ENCODE measurements at regions not wholly inside any gene's neighbourhood (a gene's known extent, or its start where the extent isn't known, plus 50 kb on each side); places are given as distances from the start of the nearest gene placed in this dataset.
"Not testable (repeated sequence)": the region's sequence is repeated elsewhere in the genome, so short reads cannot be mapped to it uniquely, and the experiment has no call there.

DNA sequence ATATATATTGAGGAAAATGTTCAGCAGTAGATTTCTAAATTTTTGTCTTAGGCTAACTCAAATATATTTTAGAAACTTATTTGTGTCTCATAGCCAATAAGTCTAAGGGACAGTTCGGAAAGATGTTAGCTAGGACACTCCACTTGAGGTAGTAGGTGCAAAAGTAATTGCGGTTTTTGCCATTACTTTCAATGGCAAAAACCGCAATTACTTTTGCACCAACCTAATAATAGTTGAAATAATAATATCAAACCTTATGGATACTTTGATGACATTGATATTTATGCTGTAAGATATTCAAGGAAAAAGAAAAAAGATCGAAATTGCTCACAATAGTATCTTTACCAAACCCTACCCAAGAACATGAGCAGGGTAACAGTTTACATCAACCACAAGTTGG, 555.5 kb upstream of the ST8SIA4 start:
- no peak for DNase-seq

- DNase-seq, result no peak
Observed at GRCh38 chr5:101455851-101456250, 552.8 kb upstream of the ST8SIA4 start.

DNA sequence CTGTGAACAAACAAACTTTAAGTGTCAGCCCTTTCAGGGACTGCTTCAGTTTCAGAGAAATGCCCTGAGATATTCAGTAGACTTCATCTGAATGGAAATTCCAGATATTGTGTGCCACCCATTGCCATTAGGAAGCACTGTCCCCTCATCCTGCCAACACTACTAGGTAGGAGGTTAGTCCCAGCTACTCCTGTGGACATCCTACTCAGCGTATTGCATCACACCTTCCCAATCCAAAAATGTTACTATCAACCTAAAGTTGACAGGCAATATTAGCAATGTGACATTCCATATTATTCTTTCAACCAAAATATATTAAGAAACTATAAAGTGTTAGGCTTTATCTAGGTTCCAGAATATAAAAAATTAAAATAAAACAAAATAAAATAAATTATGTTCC, 552.0 kb upstream of the ST8SIA4 start:
- no peak for DNase-seq

DNA sequence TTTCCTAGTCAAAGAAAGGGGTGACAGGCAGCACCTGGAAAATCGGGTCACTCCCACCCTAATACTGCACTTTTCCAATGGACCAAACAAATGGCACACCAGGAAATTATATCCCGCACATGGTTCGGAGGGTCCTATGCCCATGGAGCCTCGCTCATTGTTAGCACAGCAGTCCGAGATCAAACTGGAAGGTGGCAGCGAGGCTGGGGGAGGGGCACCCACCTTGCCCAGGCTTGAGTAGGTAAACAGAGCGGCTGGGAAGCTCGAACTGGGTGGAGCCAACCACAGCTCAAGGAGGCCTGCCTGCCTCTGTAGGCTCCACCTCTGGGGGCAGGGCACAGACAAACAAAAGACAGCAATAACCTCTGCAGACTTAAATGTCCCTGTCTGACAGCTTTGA, 539.2 kb upstream of the ST8SIA4 start:
- not testable (repeated sequence) for DNase-seq

- no peak for DNase-seq
Observed at GRCh38 chr5:101440173-101440572, 537.1 kb upstream of the ST8SIA4 start.

- DNase-seq, result no peak
Observed at GRCh38 chr5:101437351-101437750, 534.3 kb upstream of the ST8SIA4 start.

DNA sequence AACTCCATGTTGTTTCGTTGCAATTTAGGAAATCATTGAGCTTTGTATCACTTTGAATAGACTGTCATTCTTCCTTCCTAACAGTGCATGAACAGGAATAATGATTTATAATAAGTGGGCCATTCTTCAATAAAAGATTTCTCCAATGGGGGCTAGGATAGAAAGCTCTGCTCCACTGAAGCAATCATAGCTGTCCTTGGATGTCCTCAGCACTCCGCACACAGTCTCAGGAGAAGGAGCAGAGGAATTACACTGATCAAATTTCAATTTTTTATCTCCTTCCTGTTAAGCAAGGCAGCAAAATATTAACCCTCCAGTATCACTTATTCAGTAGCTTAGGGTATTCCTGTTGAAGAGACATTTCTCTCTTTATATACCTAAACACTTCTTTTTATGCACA, 532.7 kb upstream of the ST8SIA4 start:
- DNase-seq, result no peak

DNA sequence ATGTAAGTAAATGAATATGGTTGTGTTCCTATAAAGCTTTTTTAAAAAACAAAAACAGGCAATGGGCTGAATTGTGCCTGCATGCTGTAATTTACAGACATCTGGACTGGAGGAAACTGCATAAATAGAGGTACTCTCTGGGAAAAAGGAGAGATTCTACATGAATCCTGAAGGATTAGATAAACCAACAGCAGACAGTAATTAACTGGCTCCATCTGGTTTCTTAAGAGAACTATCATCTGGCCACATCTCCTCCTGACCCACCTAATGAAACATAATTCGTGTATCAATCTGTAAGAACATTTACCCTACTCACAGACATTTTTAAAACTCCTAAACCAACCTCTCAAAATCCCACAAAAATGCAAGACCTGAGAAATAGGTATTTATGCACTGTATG, 528.1 kb upstream of the ST8SIA4 start:
- DNase-seq, result no peak

GRCh38 chr5:101430551-101430950, 527.5 kb upstream of the ST8SIA4 start:
- no peak for DNase-seq

GRCh38 chr5:101429241-101429640, 526.2 kb upstream of the ST8SIA4 start:
- DNase-seq, result no peak

GRCh38 chr5:101425339-101425859, 522.3 kb upstream of the ST8SIA4 start:
- DNase-seq, result no peak

GRCh38 chr5:101424530-101425175, 521.6 kb upstream of the ST8SIA4 start:
- no peak for DNase-seq

DNA sequence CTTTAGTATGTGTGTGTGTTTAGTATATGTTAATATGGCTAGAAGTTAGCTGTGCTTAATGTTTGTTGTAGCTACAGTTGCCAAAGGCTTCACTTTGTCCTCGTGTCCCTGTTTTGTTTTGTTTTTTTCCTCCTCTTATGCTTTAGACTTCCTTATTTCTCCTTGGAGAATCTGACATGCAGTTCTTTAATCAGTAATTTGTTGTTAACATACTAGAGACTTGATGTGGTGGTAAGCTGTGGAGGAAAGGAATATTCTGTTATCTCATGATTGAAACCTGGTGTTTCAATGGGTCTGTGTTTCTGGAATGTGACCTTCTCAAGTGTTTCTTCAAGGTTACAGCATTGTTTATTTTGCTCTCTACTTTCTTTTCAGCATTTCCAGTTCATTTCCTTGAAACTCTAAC, 515.6 kb upstream of the ST8SIA4 start:
- DNase-seq, result no peak

DNA sequence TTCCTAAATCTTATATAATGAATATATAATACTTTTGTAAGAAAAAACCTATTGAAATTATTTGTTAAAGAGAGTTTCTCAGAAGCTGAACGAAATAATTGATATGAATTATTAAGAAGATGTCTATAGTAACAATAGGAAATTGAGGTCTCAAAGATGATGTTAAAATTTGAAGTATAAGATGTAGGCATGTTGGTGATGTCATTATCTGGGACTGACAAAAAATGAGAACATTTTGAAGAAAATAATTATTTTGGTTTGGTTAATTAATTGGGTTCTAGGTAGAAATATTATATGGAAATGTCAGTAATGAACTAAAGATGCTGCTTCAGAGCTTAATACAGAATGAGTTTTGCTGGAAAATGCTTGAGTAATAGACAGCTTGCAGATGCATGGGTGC, 501.4 kb upstream of the ST8SIA4 start:
- DNase-seq, result no peak

GRCh38 chr5:101393795-101394450, 490.8 kb upstream of the ST8SIA4 start:
- no peak for DNase-seq

DNA sequence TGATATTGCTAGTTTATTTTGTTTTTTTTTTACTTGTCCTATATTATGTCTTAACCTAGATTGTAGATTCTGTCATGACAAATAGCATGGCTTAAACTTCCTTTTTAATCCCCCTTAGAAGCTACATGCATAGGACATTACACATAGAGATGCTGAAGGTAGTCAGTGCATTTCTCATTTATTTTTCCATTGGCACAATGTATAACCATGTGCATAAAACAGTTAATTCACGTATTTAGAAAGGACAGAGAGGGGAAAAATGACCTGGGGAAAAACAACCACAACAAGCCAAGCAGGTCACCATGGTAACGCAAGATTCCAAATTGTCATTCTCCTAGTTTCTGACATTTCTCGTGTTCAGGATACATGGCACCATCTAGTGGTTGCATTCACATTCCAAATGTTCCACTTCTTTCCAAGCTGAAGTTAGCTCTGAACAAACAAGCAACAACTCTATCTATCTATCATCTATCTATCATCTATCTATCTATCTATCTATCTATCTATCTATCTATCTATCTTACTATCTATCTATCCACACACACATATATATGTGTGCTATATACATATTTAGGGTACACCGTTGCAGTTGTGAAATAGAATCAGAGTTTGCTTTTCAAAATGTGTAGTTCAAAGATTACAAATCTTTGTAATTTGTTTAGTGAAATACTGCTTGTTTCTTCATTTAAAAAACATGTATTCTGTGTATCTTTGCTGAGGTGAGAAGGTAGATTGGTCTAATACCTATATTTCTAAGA, 487.2 kb upstream of the ST8SIA4 start:
- no peak for DNase-seq

DNA sequence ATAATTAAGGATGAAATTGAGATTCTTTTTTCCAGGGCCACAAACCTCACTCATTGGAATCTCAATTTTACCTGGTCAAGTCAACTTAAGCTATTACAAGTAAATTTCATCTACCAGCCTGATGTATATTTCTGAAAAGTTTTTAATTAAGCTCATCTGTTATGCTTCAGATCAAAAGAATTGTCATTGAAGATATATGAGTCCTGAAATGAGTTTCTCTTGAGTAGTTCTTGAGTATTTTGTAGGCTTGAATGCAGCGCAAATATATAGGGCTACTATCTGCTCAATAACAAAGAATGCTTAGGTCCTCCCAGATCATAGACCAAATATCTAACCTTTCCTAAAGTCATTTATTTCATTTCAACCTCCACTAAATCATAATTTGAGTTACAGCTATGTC, 482.2 kb upstream of the ST8SIA4 start:
- no peak for DNase-seq

DNA sequence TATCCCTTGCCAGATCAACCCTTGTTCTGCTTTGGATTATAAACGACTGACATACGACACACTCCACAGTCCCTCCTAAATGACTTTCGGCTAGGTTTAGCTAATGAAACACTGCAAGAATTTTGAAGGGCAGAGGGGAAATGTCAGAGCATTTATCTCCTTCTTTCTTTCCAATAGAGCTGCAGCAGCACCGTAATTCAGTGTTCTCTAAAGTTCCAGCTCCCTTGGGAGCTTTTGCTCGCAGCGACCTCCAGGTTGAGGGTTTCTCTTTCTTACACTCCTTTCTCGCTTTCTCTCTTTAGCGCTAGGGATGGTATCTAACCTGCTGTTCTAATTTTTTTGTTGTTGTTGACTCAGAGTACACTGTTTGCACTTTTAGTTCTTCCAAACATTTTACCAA, 467.1 kb upstream of the ST8SIA4 start:
- DNase-seq, result no peak

- DNase-seq, result no peak
Observed at GRCh38 chr5:101364469-101364868, 461.4 kb upstream of the ST8SIA4 start.

DNA sequence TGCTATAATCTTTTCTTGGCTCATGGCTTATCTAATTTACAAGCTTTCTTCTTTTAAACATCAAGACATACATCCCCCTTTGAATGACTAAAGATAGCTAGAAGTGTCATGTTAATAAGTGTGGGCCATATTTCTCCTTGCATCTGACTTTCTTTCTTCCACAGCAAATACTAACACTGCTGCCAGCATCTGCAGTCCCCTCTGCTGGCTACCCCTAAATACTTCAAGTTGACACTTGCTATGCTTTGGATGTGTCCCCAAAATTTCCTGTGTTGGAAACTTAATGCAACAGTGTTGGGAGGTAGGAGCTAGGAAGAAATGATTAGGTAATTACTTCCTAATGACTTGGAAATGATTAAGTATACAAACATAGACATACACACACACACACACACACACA, 459.0 kb upstream of the ST8SIA4 start:
- DNase-seq, result no peak

DNA sequence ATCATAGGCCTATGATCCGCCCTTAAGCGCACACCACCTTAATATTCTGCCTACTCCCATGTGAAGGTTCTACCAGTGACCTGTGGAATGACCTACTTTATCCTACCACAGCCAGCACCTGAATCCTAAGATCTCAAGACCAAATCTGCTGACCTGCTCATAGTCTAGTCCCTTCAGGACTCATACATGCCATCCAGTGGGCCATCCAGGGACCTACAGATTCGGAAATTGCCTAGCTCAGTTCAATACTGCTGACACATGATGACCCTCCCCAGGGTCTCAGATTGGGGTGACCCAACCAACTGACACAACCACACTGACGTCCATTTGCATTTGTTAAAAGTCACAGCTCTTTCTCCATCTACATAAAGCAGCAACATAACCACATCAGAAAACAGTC, 443.8 kb upstream of the ST8SIA4 start:
- DNase-seq, result no peak

DNA sequence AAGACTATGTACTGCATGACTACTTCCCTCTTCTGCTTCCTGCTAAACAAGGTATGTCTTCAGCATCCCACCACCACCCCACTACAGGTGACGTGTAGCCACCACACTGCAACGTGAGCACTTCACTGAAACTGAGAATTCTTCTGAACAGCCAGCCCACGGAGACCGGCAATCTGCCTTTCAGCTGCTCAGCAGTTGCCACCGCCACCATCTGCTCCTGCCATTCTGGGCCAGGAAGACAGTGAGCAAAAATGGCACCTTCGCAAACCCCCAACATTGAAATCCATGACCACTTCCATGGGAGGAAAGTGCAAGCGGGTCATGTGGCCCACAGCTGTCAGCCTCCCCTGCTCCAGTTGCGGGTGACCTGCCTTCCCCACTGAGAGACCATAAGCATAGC, 443.4 kb upstream of the ST8SIA4 start:
- no peak for DNase-seq

GRCh38 chr5:101338226-101338625, 435.1 kb upstream of the ST8SIA4 start:
- no peak for DNase-seq

DNA sequence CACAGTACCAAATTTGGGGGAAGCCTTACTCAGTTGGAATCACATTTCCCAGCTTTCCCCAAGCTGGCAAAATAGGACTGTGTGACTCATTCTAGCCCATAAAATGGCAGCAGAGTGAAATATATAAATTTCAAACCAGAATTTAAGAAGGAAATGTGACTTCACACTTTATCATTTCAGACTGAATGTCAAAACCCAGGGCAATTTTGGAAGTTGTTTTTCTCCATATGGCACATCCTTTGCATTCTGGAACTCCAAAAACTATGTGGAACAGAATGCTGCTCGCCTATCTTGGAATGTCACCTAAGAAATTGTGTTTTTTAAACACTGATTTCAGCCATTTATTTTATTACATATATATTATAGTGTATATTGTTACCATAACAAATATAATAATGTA, 424.7 kb upstream of the ST8SIA4 start:
- no peak for DNase-seq

Data from bone marrow (tissue), 2 donors.